Trophoblast cell (in vitro differentiated cells and primary cell): ENCODE measurements at regions not wholly inside any gene's neighbourhood (a gene's known extent, or its start where the extent isn't known, plus 50 kb on each side); places are given as distances from the start of the nearest gene placed in this dataset.

Source experiments
- DNase-seq, 2 donors: peaks; one replicate each; pipeline ENCODE4 v3.0.0-alpha.2; 2016
- H2AFZ ChIP-seq: 2 replicates; pipeline ENCODE4 v1.6.1; 2013; ENCODE audit warnings: low read length, moderate library complexity, mild to moderate bottlenecking; ENCODE audit not compliant: insufficient read depth, poor library complexity
- H2AK5ac ChIP-seq: 2 replicates; pipeline ENCODE4 v1.6.1; 2013; ENCODE audit warnings: mild to moderate bottlenecking, low read length
- H2BK120ac ChIP-seq: 2 replicates; pipeline ENCODE4 v1.6.1; 2013; ENCODE audit warnings: low read length, mild to moderate bottlenecking, moderate library complexity; ENCODE audit not compliant: insufficient read depth, poor library complexity
- H2BK12ac ChIP-seq: 2 replicates; pipeline ENCODE4 v1.6.1; 2013; ENCODE audit warnings: mild to moderate bottlenecking, low read length, moderate library complexity
- H2BK5ac ChIP-seq: 2 replicates; pipeline ENCODE4 v1.6.1; 2013; ENCODE audit warnings: low read length, low read depth, moderate library complexity, mild to moderate bottlenecking; ENCODE audit not compliant: poor library complexity
- H3K14ac ChIP-seq: 2 replicates; pipeline ENCODE4 v1.6.1; 2013; ENCODE audit warnings: mild to moderate bottlenecking, low read length
- H3K18ac ChIP-seq: 2 replicates; pipeline ENCODE4 v1.6.1; 2013; ENCODE audit warnings: mild to moderate bottlenecking, low read length
- H3K23ac ChIP-seq: 2 replicates; pipeline ENCODE4 v1.6.1; 2013; ENCODE audit warnings: low read length
- H3K27ac ChIP-seq: 2 replicates; pipeline ENCODE4 v1.5.1; 2013; ENCODE audit warnings: low read depth, mild to moderate bottlenecking, inconsistent platforms, low read length, moderate library complexity
- H3K27me3 ChIP-seq: 2 replicates; pipeline ENCODE4 v1.6.1; 2013; ENCODE audit warnings: inconsistent platforms, mild to moderate bottlenecking, low read length, moderate library complexity; ENCODE audit not compliant: insufficient read depth
- H3K36me3 ChIP-seq, 2 experiments: 1 replicate in 1 of 2; 2 replicates in 1 of 2; pipeline ENCODE4 v1.6.1; 2013; ENCODE audit warnings: low read length in 2 of 2, mild to moderate bottlenecking in 2 of 2, moderate library complexity in 1 of 2; ENCODE audit not compliant: insufficient read depth in 2 of 2, control insufficient read depth in 1 of 2
- H3K4ac ChIP-seq: 2 replicates; pipeline ENCODE4 v1.6.1; 2013; ENCODE audit warnings: low read depth, mild to moderate bottlenecking, low read length, moderate library complexity
- H3K4me1 ChIP-seq, 2 experiments: 1 replicate in 1 of 2; 2 replicates in 1 of 2; pipeline ENCODE4 v1.6.1; 2013; ENCODE audit warnings: low read length in 2 of 2, mild to moderate bottlenecking in 2 of 2, moderate library complexity in 1 of 2; ENCODE audit not compliant: insufficient read depth in 2 of 2, control insufficient read depth in 1 of 2
- H3K4me2 ChIP-seq: 2 replicates; pipeline ENCODE4 v1.6.1; 2013; ENCODE audit warnings: inconsistent platforms, mild to moderate bottlenecking, low read length, moderate library complexity
- H3K4me3 ChIP-seq: 2 replicates; pipeline ENCODE4 v1.5.1; 2013; ENCODE audit warnings: mild to moderate bottlenecking, low read depth, low read length, inconsistent platforms
- H3K79me1 ChIP-seq: one replicate; pipeline ENCODE4 v1.6.1; 2013; ENCODE audit warnings: low read length
- H3K79me2 ChIP-seq: 2 replicates; pipeline ENCODE4 v1.6.1; 2013; ENCODE audit warnings: low read length, mild to moderate bottlenecking; ENCODE audit not compliant: control insufficient read depth, insufficient read depth, poor library complexity
- H3K9ac ChIP-seq: 2 replicates; pipeline ENCODE4 v1.6.1; 2013; ENCODE audit warnings: mild to moderate bottlenecking, low read length
- H3K9me3 ChIP-seq: 2 replicates; pipeline ENCODE4 v1.6.1; 2013; ENCODE audit warnings: low read depth, mild to moderate bottlenecking, control low read depth, inconsistent platforms, low read length; ENCODE audit not compliant: insufficient read depth
- H4K12ac ChIP-seq: 2 replicates; pipeline ENCODE4 v1.6.1; 2013; ENCODE audit warnings: low read depth, mild to moderate bottlenecking, low read length, moderate library complexity
- H4K8ac ChIP-seq: 2 replicates; pipeline ENCODE4 v1.6.1; 2013; ENCODE audit warnings: low read depth, mild to moderate bottlenecking, low read length, moderate library complexity
- H4K91ac ChIP-seq: one replicate; pipeline ENCODE4 v1.6.1; 2013; ENCODE audit warnings: low read depth, mild to moderate bottlenecking, low read length, moderate library complexity
- WGBS: extraction: QIAGEN DNeasy Blood & Tissue Kit; methylation state at CpG from one replicate; pipeline ENCODE4 v1.1.7; 2013; ENCODE audit warnings: missing lambda C conversion rate; ENCODE audit not compliant: insufficient read length, insufficient coverage; ENCODE audit errors: extremely low coverage; 5-methylcytosine and 5-hydroxymethylcytosine counted together

DNA sequence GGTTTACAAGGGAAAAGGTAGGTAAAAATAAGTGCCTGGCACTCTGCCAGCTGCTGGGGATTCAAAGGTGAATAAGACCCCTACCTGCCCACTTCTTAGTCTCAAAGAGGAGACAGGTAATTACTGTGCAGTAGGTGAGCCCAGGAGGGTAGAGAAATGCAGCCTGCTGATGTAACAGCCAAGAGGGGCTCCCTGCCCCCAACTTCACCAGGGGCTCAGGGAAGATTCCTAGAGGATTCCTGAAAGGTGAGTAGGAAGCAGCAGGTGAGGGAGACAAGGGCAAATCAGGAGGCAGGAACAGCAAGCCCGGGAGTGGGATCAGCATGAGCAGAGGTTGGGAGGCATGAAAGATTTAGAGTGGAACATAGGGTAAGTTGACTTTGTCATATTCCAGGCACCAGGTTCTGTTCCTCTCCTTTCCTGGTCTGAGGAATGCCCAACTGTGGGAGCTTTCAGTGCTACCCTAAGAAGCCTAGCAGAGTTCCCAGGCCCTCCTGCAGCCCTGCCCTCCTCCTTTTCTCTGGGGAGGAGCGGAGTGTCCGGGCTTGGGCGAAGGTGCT is 258.1 kb downstream of the LRFN2 start:
- Histone ChIP-seq H2BK12ac (no peak overlapping the region), H3K23ac (no peak overlapping the region), H3K79me1 (no peaks in the 10 kb centered on the region), H3K4me3 (no peak overlapping the region), H3K27me3 (no peaks in the 10 kb centered on the region), H3K36me3 (no peaks in the 10 kb centered on the region), H3K79me2 (no peaks in the 10 kb centered on the region), H2BK5ac (no peak overlapping the region), H3K9ac (no peak overlapping the region), H4K91ac (no peak overlapping the region), H4K12ac (no peak overlapping the region), H3K4me1 (no peaks in the 10 kb centered on the region), H2AK5ac (no peak overlapping the region), H2BK120ac (no peak overlapping the region), H3K14ac (no peak overlapping the region), H3K4ac (no peak overlapping the region), H2AFZ (no peak overlapping the region), H3K9me3 (no peaks in the 10 kb centered on the region), H3K27ac (no peak overlapping the region), H4K8ac (no peak overlapping the region), H3K18ac (no peak overlapping the region), H3K4me2 (no peak overlapping the region)
- no peak for DNase-seq
- no CpG with 5 or more reads among the region's 4 CpGs for WGBS

DNA sequence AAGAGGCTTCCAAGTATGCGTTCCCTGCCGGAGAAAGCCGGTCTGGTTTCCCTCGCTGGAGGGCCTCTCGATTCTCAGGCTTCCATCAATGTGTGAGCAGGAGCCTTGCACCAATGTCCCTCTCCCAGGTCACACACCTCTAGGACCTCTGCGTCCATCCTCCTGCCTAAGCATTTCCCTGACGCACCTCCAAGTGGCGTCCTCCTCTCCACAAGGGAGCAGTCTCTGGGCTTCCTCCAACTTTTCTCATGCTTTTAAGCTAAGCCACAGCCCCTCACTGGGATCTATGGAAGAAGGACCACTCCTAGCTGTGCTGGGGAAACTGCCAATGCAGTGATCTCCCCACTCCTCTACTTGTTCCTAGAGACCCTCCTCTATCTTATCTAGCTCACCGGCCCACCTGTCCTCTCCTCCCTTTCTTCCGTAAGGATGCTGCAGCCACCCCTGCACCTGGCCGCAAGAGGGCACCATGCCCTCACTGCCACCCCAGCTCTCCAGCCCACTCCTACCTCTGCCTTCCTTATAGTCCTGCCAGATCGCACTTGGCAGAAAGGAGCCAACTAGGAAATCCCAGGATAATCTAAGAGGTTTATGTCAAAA is 258.7 kb downstream of the LRFN2 start:
- no peaks in the 10 kb centered on the region for H3K79me1 ChIP-seq
- DNase-seq, result peak; percentile 4 to 36
- no peaks in the 10 kb centered on the region for H3K79me2 ChIP-seq
- H3K27ac ChIP-seq, result no peak overlapping the region
- no peak overlapping the region for H3K4ac ChIP-seq
- H3K27me3 ChIP-seq, result no peaks in the 10 kb centered on the region
- H2BK5ac ChIP-seq, result no peak overlapping the region
- H3K9me3 ChIP-seq, result no peaks in the 10 kb centered on the region
- no peaks in the 10 kb centered on the region for H3K4me1 ChIP-seq
- WGBS, result no CpG with 5 or more reads among the region's 12 CpGs
- no peak overlapping the region for H3K9ac ChIP-seq
- no peak overlapping the region for H2BK120ac ChIP-seq
- no peak overlapping the region for H3K23ac ChIP-seq
- no peak overlapping the region for H4K91ac ChIP-seq
- no peak overlapping the region for H3K18ac ChIP-seq
- no peak overlapping the region for H4K12ac ChIP-seq
- H2AFZ ChIP-seq, result no peak overlapping the region
- no peaks in the 10 kb centered on the region for H3K36me3 ChIP-seq
- no peak overlapping the region for H3K14ac ChIP-seq
- H2BK12ac ChIP-seq, result no peak overlapping the region
- H4K8ac ChIP-seq, result no peak overlapping the region
- H3K4me3 ChIP-seq, result no peak overlapping the region
- no peak overlapping the region for H2AK5ac ChIP-seq
- no peak overlapping the region for H3K4me2 ChIP-seq

DNA sequence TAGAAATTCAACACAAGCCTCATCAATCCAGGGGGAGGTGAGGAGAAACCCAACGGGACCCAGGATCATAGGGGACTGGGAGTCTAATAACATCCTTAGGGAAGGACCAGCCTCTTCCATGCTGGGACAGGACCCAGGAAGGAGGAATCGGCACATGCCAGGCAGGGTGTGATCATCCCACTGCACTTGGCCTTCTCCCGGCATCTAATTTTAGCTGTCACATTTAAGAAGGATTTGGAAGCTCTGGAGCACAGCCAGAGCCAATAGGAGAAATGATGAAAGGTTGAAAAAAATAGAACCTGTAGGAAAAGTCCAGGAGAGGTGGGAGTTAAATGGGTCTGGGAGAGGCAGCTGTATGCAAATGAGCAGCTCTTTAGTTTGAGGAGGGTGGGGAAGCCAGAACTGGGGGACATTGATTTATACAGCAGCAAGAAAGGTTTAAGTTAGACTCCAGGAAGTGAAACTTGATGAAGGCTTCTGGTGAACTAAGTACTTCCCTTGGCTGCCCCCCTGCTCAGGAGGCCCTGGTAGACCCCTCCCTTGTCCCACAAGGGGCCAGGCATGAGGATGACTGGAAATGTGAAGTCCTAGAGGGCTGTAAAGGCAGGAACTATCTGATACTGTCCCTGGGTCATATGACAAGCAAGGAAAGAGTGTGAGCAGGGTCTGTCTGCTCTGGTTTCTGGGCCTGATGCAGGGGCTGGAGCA is 260.3 kb downstream of the LRFN2 start:
- Histone ChIP-seq H4K91ac (no peak overlapping the region), H2BK120ac (no peak overlapping the region), H3K36me3 (no peaks in the 10 kb centered on the region), H4K12ac (no peak overlapping the region), H3K4me3 (no peak overlapping the region), H3K79me2 (no peaks in the 10 kb centered on the region), H3K9me3 (peaks cover 2% of the 10 kb centered on the region), H3K4me1 (no peaks in the 10 kb centered on the region), H2AK5ac (no peak overlapping the region), H3K27ac (no peak overlapping the region), H2AFZ (no peak overlapping the region), H3K4ac (no peak overlapping the region), H2BK5ac (no peak overlapping the region), H3K18ac (no peak overlapping the region), H4K8ac (no peak overlapping the region), H3K4me2 (no peak overlapping the region), H3K27me3 (no peaks in the 10 kb centered on the region), H3K23ac (no peak overlapping the region), H3K14ac (no peak overlapping the region), H3K9ac (no peak overlapping the region), H2BK12ac (no peak overlapping the region), H3K79me1 (no peaks in the 10 kb centered on the region)
- DNase-seq, result no peak
- no CpG with 5 or more reads among the region's 3 CpGs for WGBS

DNA sequence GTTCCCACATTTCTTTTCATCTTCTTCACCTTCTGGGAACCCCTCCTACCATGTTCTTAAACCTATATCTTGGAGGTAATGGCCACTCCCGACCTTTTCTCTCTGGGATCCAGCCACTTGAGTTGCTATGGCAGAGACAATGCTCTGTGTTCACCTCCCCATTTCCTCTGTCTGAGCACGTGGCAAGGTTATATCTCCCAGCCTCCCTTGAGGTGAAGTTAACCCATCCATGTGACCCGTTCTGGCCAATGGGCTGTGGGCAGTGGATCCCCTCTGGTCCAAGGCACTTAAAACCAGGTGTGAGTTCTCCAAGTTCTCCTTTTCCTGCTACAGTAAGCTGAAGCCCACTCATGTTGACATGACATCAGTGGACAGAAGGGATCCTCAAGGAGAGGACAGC is 261.4 kb downstream of the LRFN2 start:
- Histone ChIP-seq H3K4ac (no peak overlapping the region), H3K79me1 (no peaks in the 10 kb centered on the region), H3K79me2 (no peaks in the 10 kb centered on the region), H3K9ac (no peak overlapping the region), H4K8ac (no peak overlapping the region), H4K91ac (no peak overlapping the region), H3K36me3 (no peaks in the 10 kb centered on the region), H3K9me3 (peaks cover 2% of the 10 kb centered on the region), H3K4me3 (no peak overlapping the region), H3K27me3 (no peaks in the 10 kb centered on the region), H4K12ac (no peak overlapping the region), H2AFZ (no peak overlapping the region), H3K23ac (no peak overlapping the region), H2BK12ac (no peak overlapping the region), H2BK120ac (no peak overlapping the region), H3K4me2 (no peak overlapping the region), H3K27ac (no peak overlapping the region), H2AK5ac (no peak overlapping the region), H2BK5ac (no peak overlapping the region), H3K14ac (no peak overlapping the region), H3K4me1 (no peaks in the 10 kb centered on the region), H3K18ac (no peak overlapping the region)
- no CpG with 5 or more reads among the region's 3 CpGs for WGBS
- no peak for DNase-seq
